ENCODE measurements at regions not wholly inside any gene's neighbourhood (a gene's known extent, or its start where the extent isn't known, plus 50 kb on each side); places are given as distances from the start of the nearest gene placed in this dataset.
A peak's percentile ranks its signal among the peaks of the same experiment; 100 is the strongest.

DNA sequence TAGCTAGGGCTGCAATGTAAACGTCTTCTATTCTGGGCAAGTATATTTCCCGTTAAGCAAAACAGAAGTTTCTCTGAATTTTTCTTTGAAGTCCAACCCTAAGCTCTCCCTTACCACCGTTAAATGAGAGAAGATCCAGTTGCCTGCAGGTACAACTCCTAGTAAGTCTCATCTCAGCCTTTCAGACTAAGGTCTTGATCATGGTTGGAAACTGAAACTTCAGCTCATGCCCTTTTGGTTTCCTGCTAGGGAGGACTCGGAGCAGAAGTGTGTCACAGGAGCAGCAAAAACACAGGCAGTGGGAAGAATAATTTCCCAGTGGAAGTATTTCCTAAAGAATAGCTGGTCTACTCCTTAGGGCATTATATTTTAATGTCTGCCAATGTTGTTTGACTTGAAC lies 717.9 kb downstream of the PRELID2 start:
- no peak for DNase-seq (ENCODE audit: low read depth in 2 of 2)

DNA sequence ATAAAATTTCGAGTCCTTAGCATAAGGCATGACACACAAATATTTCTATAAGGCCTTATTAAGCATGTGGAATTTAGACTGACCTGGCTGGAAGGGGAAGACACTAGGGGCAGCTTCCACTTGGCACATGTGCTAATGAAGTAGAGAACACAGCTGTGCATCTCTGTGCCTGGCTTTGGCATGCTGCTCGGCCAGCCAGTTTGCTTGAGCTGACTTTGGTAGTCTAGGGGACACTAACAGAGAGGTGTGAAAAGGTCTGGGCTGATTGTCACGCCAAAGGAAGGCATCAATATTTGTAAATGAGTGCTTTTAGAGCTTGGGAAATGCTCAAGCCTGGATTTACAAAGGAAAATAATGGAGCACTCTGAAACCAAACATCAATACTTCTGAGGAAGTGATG lies 723.7 kb downstream of the PRELID2 start:
- DNase-seq (ENCODE audit: low read depth in 2 of 2): no peak

DNA sequence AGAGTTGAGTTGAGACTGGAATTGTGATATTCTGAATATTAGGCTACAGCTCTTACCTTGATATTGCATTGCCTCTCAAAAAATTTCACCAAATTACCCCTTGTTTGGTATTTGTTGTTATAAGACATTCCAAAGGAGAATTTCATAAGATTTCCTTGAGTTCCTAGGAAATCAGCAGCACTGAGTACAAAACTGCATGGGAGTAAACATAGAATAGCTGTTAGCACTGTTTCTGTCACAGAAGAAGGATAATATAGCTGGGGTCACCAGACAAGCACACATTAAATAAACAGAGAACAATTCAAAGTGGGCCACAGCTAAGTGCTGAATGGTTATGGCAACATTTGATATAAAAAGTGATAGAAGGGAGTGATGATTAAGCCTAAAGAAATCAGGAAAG lies 724.3 kb downstream of the PRELID2 start:
- no peak for DNase-seq (ENCODE audit: low read depth in 2 of 2)

DNA sequence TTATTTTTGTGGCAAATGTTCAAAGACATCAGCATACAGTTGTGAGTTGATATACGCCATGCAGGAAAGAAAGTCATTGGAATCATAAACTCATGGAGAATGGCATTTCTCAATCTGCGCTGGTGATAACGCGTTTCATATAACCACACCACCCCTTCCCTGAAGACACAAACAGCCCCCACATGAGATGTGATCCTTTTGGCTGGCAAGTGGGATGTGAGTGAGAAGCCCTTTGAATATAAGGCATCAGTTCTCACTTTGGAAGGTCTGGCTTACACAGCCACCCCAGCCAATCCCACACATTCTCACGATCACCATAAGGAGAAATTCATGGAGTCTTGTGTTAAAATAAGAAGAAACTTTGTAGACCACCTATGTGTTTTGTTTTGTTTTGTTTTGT lies 725.0 kb downstream of the PRELID2 start:
- DNase-seq (ENCODE audit: low read depth in 2 of 2): no peak

DNA sequence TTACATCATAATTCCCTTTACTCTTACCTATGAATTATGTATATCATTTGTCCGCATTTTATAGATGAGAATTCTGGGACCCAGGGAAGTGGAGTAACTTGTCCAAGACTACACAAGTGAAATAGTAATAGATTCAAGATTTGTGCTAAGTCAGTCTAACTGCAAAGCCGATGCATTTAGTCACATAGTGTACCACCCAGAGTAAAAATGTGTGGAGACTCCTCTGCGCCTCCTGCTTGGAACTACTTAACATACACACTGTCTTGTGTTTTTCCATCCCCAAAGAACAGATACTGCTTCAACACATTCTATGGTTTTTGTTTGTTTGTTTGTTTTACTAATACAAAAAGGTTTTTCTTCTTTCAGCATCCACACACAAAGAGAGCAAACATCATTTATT lies 729.8 kb downstream of the PRELID2 start:
- no peak for DNase-seq (ENCODE audit: low read depth in 2 of 2)

DNA sequence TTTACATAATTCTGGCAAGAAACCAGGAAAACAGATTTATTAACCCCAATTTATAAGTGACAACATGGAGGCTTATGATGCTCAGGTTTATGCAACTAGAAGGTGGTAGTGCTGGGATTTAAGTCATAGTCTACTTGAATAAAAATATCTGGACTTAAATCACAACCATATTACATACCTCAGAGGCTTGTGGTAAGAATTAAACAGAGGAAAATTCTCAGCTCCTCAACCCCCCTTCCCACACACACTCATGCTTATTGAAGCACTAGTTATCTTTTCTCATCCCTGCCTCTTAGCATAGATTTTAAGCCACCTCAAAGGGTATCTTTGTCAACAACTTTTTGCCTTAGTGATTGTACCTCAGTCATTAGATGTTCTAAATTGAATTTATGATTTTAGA lies 731.0 kb downstream of the PRELID2 start:
- DNase-seq (ENCODE audit: low read depth in 2 of 2): no peak

DNA sequence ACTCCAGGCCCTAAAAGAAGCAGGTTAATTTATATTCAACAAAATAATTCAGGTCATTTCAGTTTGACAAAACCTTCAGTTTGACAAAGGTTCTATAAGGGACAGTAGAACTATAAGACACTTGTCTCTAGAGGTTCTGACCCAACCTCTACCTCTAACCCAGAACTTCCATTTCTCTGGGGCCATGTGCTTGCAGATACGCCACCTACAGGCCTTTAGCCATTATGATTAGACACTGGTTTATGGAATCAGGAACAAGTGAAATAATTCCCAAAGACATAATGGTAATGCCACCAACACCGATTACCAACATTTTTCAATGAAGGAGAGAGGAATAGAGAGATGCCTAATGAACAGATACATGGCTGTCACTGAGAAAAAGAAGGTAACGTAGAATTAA lies 733.9 kb downstream of the PRELID2 start:
- no peak for DNase-seq (ENCODE audit: low read depth in 2 of 2)

DNA sequence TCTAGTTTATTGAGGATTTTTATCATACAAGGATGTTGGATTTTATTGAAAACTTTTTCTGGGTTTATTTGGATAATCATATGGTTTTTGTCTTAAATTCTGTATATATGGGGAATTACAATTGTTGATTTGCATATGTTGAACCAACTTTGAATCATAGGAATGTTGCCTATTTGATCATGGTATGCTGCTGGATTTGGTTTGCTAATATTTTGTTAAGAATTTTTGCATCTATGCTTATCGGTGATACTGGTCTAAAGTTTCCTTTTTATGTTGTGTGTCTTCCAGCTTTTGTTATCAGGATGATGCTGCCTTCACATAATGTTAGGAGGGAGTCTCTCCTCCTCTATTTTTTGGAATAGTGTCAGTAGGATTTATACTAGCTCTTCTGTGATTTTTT lies 745.0 kb downstream of the PRELID2 start:
- no peak for DNase-seq (ENCODE audit: low read depth in 2 of 2)

DNA sequence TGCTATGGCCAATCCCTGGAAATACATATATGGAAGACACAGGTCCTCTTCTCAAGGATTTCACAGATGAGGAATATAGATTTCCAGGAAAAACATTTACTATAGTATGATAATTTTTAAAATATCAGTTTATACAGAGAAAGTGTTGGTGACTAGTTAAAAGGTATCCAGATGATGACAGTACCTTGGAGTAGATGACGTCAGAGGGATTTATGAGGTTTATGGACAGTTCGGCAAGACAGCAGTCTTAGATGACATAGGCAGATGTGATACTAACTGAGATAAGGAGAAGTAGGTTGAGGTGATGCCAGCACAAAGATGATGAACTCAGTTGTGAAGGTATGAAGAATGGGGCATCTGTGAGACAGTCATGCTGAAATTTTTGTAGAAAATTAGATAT lies 750.3 kb downstream of the PRELID2 start:
- DNase-seq (ENCODE audit: low read depth in 2 of 2): no peak

DNA sequence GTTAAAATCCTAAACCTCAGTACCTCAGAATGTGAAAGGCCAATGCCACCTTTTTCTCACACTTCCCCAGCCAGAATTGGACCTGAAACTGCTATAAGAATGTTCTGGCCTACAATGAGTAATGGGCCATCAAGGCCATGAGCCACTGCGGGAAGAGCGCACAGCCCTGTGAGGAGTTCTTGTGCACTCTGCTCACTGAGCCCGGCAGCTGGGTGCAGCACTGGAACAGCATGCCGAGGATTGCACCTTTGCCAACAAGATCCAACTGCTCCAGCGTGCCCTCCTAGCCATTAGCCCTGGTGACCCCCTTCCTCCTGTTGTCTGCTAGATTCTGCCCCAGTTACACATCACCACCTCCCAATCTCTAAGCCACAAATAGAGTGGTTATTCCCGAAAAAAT lies 758.1 kb downstream of the PRELID2 start:
- DNase-seq (ENCODE audit: low read depth in 2 of 2): no peak

DNA sequence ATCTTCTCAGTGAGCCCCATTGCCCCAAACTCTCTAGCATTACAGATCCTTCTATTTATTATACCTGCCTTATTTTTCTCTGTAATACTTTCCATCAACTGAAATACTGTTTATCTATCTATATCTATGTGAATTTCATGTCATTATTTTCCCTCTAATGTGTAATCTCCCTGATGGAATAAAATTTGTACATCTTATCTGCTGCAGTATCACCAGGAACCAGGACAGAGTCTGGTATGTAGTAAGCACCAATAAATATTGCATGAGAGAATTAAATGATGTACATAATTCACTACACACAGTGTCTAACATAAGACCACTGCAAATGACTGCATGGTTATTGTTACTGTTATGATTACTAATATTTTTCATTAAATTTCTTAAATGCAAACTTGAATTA lies 759.1 kb downstream of the PRELID2 start:
- DNase-seq (ENCODE audit: low read depth in 2 of 2): no peak

DNA sequence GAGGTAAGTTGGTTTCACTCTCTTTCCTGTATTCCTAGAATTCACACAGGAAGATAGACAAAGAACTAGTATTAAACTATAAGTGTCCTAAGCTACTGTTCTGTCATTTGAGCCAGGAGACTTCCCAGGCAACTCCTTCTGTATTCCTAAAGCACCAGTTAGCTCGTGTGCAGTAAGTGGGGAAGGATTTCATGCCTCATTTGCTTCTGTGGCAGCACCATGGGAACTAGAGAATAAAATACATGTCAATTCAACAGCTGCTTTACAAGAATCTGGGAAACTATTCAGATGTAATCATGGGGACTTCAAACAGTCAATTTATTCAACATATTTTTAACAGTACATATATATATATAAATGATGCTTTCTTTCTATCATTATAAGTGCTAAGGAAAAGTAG lies 762.3 kb downstream of the PRELID2 start:
- no peak for DNase-seq (ENCODE audit: low read depth in 2 of 2)

DNA sequence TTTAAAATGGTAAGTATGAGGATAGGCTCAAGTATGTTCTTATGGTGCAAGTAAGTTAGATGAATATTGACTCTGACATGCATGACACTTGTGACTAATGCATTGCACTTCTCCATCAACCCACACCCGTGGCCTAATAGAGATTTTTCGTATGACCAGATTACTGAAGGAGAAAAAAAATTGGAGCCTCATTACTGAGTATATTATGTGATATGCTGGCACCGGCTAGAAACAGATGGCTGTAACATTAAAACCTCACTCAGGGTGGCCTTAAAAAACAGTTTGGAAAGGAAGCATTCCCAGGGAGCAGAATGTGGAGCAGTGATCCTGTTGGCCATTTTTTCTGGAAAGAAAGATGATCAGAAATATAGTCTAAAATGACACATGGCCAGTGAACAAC lies 766.4 kb downstream of the PRELID2 start:
- DNase-seq (ENCODE audit: low read depth in 2 of 2): no peak

DNA sequence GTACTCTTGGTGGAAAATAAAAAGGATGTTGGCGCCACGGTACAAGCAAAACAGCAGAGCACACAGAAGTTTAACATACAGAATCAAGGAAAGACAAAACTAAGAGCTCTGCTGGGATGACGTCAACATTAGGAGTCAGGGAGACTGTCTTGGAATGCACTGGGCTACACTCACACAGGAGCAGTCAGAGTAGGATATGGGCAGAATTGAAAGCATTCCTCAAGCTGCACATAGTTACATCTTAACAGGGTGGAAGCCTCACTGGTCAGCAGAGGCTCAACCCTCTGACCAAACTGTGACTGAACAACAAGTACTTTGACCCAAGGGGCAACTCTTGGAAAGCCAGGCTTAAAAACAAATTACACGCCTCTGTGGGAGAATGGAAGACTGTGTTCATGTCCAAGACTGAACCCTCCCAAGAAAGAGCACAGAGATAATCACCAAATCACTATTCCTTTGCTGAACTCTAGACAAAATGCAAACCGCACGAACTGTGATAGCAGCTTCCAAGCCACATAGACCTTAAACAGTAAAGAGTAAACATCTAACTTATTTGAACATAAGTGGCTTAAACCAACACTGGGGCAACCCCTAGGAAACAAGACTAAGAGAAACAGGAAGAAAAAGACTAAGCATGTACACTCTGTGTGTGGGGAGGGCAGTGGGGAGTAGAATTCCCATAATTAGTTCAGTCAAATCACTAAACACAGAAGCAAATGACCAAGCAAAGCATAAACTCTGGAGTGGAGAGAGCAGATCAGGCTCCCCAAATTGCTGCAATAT lies 772.7 kb downstream of the PRELID2 start:
- no peak for DNase-seq (ENCODE audit: low read depth in 2 of 2)

DNA sequence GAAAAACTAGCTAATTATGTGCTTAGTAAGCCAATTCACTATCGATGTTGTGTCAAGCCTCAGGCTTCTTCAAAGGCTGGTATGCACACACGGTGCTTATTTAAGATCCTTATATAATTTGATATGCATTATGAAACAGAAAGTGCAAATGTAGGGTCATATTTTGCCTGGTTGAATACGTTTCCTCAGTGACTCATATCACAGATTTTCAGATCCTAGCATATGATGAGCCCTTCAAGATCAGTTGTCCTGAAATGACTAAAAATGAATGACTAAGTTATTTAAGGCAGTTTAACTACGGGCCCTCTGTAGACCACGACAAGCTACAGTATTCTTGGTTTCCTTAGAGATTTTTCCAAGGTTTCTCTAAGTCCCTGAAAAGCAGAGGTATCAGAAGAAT lies 778.3 kb downstream of the PRELID2 start:
- DNase-seq (ENCODE audit: low read depth in 2 of 2): peak; percentile 29 to 34

DNA sequence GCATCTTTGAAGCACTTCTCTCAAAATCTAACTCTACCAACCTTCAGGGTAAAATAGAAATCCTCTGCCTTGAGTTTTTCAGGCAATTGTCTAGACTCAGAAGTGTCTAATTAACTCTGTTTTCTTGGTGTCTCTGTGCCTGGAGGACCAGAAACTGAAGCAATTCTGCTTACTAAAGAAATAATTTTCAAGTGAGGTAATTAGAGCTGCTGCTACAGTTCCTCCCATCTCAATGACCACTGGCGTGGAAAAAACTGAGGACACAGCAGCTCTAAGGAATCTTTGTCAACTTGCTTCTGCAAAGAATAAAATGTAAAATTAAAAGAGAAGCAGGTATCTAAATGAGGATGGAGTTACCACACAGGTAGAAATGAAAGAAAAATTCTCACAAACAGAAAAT lies 785.0 kb downstream of the PRELID2 start:
- no peak for DNase-seq (ENCODE audit: low read depth in 2 of 2)

DNA sequence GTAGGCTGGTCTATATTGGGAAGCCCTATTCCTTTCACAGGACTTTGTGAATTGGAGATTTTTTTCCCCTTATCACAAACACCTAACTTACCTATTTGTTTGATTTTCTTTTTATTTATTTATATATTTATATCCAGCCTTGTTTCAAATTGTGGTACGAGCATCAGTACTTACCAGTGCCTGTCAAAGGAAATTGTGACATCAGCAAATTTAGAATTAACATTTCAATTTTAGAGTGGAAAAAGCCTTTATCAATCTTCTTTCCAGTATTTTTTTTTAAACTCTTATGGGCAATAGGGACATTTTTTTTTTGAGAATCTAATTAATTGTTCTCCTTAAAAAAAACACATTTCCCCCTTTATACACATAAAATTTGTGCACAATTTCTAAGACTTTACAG lies 790.2 kb downstream of the PRELID2 start:
- no peak for DNase-seq (ENCODE audit: low read depth in 2 of 2)

DNA sequence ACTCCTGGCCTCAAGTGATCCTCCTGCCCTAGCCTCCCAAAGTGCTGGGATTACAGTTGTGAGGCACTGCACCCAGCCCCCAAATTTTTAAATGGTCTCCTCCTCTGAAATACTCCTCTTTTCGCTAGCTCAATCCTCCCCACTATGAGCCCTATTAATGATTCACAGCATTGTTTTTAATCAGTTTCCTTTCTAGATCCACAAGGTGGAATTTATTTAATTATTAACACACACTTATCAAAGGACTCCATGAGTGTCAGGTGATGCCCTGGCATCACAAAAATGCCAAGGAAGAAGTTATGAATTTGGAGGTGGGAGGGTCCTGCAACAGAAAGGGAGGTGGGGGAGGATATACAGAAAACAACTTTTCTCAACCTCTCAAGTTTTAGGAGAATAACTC lies 806.5 kb downstream of the PRELID2 start:
- DNase-seq (ENCODE audit: low read depth in 2 of 2): no peak

DNA sequence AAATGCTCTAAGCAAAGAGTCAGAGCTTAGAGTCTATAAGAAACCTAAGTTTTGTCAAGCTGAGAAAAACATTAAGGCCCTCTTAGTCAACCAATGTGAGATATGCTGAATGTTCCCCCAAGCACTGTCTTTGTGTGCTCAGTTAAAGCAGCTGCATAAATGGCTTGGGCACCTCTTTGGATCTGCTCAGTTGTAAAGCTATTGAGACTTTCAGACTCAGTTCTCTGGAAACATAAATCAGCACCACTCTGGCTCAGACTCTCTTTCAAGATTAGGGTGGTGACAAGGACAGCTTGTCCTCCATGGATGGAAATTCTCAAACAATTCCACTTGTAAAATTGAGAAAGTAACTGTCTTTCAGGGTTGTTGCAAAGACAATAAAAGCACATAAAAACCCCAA lies 807.9 kb downstream of the PRELID2 start:
- DNase-seq (ENCODE audit: low read depth in 2 of 2): no peak

DNA sequence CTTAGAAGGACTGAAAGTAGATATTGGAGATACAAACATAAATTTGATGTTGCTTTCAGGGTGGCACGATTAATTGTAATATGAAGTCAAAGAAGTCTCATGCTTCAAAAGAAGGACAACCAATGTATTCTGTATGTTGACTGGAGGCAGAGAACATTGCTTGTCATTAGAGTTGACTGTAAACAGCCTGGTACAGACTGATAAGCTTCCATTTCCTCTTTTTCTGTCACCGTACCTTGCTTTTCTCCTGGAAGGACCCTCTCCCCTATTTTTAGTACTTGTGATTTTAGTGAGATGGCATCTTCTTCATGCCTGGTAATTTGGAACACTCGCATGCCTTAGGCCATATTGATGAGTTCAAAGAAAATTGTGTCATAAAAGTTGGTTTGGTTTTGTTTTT lies 809.4 kb downstream of the PRELID2 start:
- no peak for DNase-seq (ENCODE audit: low read depth in 2 of 2)

DNA sequence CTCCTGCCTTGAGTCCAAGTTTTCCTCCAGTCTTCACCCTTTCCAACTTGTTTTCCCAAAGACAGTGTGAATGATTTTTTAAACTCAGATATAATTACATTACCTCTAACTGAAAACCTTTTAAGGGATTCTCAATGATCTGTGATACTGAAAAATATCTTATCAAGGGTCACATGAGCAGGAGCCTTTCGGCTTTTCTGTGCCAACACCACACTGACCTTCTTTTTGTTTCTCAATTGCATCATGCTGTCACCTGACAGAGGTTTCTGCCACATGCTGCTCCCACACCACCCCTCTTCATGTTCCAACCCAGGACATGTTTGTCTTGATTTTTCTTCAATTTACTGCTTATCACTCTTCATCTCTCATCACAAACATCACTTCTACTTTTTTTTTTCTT lies 820.0 kb downstream of the PRELID2 start:
- DNase-seq (ENCODE audit: low read depth in 2 of 2): no peak

DNA sequence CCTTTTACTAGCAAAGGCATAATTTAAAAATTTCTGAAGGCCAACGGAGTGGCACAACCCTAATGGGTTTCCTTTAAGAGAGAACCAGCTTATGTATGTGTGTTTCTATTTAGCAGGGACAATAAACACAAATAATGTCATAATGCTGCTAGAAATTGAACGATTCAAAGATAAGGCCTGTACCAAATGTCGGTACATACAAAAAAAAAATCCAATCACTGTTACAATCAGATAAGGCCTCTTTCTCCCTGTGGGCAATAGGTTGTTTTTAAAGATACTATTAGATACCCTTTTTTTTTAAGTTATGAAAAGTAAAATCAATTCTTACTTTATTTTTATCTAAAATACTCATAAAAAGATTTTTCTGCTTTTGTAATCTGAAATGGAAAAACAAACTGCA lies 821.0 kb downstream of the PRELID2 start:
- DNase-seq (ENCODE audit: low read depth in 2 of 2): no peak

DNA sequence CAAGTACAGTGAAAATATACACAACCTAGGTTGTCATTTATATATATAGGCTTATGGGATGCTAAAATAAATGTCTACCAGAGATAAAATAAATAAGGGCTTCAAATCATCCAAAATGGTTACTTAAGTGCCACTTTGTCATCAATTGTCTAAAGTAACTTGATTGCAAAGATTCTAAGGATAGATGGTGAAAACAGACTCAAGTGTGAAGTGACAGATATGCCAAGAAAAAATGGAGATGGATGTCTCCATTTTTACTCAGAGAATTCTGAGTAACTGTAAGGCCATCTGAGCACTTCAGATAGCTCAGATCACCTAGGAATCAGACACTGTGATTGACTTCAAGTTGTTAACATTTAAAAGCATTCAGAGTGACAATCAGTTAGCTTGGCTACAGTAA lies 824.3 kb downstream of the PRELID2 start:
- DNase-seq (ENCODE audit: low read depth in 2 of 2): no peak

DNA sequence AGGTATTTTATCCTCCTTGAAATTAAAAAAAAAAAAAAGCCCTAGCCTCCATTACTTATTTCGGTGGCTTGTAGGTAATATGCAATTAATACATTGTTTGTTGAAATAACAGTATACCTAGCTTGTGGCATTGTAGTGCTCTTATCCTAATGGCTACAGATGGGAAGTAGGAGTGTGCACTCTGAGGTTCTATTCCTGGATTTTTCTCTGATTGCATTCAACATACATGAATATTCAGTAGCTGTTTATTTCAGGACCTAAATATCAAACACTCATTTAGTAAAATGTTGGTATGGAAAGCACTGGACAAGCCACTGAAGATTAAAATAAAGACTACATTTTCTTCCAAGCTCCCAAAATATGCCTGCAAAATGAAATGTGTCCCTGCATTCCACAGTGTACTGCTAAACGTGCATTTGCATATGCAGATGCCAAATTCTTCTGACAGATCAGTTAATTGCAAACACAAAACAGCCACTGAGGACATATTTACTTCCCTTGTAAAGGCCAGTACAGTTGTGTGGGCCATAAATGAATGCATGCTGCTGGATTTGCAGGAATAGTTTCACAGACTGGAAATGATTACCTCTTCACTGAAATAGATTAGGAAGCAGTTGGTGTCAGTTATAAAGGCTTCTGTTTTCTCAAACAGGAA lies 826.1 kb downstream of the PRELID2 start:
- DNase-seq (ENCODE audit: low read depth in 2 of 2): no peak

All from lung microvascular endothelial cell (primary cell).